GM10248 (cell line): ENCODE measurements at regions not wholly inside any gene's neighbourhood (a gene's known extent, or its start where the extent isn't known, plus 50 kb on each side); places are given as distances from the start of the nearest gene placed in this dataset.

ENCODE experiments used
- CTCF ChIA-PET: fragments of 300-600 bp; sonication (Branson Sonifier 250); formaldehyde crosslinking; extraction: SDS; loops from one replicate; lab custom pipeline; 2021; ENCODE audit warnings: antibody characterized with exemption; lab: Yijun Ruan, JAX
- POLR2A ChIA-PET: fragments of 350-650 bp; sonication (Branson Sonifier 250); formaldehyde crosslinking; extraction: SDS; loops from one replicate; lab custom pipeline; 2020; ENCODE audit warnings: antibody characterized with exemption; lab: Yijun Ruan, JAX
- DNase-seq: peaks from one replicate; pipeline ENCODE4 v3.0.0; 2012; ENCODE audit errors: extremely low spot score
- TF ChIP-seq, protein P1 (sequence below): IDR thresholded peaks from 2 replicates; pipeline ENCODE4 v1.5.1; 2012; ENCODE audit warnings: mild to moderate bottlenecking, low read depth; ENCODE audit errors: extremely low read depth, missing control alignments, control extremely low read depth

- POLR2A ChIA-PET, result no interaction called here
- CTCF ChIA-PET, result interaction anchor here (1.1 to 1.4 kb wide), 2 partner anchors 9 to 10 kb away, joined by 3 read pairs; no protein-coding TSS in a partner anchor
- TF ChIP-seq, protein P1, sequence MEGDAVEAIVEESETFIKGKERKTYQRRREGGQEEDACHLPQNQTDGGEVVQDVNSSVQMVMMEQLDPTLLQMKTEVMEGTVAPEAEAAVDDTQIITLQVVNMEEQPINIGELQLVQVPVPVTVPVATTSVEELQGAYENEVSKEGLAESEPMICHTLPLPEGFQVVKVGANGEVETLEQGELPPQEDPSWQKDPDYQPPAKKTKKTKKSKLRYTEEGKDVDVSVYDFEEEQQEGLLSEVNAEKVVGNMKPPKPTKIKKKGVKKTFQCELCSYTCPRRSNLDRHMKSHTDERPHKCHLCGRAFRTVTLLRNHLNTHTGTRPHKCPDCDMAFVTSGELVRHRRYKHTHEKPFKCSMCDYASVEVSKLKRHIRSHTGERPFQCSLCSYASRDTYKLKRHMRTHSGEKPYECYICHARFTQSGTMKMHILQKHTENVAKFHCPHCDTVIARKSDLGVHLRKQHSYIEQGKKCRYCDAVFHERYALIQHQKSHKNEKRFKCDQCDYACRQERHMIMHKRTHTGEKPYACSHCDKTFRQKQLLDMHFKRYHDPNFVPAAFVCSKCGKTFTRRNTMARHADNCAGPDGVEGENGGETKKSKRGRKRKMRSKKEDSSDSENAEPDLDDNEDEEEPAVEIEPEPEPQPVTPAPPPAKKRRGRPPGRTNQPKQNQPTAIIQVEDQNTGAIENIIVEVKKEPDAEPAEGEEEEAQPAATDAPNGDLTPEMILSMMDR, result no peak
- peak; percentile 18 for DNase-seq
Observed at GRCh38 chrX:150219374-150220185, 143.5 kb upstream of the MAMLD1 start.

DNA sequence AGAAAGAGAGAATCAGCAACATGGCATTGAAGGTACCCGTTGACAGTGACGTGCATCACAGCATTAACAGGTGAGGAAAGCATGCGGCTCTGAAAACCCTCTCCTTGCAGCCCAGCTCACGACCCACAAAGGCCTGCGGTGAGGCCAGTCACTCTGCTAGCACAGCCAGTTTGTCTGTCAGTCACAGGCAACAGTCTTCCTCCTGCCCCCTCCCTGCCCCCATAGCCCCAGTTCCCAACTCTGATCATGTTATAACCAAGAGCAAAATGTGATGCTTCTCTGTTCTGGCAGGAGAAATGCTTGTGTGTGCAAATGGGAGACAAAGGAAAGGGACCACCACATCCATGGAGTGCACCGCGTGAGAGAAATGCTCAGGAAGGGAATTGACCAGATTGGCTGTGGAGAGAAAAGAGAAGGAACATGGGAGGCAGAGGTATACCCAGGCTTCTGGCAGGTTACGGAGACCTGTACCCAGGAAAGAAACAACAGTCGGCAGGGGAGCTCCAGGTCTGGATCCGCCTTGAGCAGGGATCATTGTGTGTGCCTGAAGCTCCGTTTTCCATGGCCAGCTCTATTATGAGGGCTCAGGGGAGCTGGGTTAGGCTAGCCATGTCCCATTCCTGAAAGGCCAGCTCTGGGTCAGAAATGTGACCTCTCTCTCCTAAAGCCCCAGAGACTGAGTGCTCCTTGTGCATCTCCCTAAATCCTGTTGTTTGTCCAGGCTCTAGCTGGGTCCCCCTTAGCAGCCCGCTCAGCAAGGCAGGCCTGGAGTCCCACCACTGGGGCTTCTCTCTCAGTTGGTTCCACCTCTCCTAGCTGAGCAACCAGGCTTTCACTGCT, 139.7 kb upstream of the MAMLD1 start:
- TF ChIP-seq, protein P1, result no peak
- POLR2A ChIA-PET, result no interaction called here
- CTCF ChIA-PET, result no interaction called here
- no peak for DNase-seq

GRCh38 chrX:150224676-150225075, 138.4 kb upstream of the MAMLD1 start:
- DNase-seq, result no peak
- POLR2A ChIA-PET, result no interaction called here
- CTCF ChIA-PET, result no interaction called here
- TF ChIP-seq, protein P1, result no peak

DNA sequence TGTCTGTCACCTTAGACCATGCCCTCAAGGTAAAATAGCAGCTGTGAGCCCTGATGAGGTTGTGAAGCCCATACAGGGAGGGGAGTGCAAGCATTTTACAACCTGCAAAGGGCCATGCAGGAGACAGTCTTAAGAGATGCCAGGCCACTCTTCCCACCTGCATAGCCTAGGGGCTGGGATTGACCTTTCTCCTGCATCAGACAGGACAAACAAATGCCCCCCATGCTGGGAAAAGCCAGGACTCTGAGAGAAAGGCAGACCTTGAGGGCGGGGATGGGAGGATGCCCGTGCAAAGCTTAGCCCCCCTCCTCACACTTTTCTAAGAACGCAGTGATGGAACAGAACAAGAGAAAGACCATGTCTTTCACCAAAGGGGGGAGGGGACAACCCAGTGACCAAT, 137.9 kb upstream of the MAMLD1 start:
- ChIA-PET CTCF (no interaction called here), POLR2A (no interaction called here)
- TF ChIP-seq, protein P1, result no peak
- no peak for DNase-seq

GRCh38 chrX:150225756-150226155, 137.4 kb upstream of the MAMLD1 start:
- TF ChIP-seq, protein P1, result no peak
- ChIA-PET POLR2A (no interaction called here), CTCF (no interaction called here)
- no peak for DNase-seq

- ChIA-PET POLR2A (no interaction called here), CTCF (no interaction called here)
- TF ChIP-seq, protein P1, result no peak
- no peak for DNase-seq
Observed at GRCh38 chrX:150226223-150226965, 136.7 kb upstream of the MAMLD1 start.
